T-helper 1 cell treated with Interleukin-12 subunit alpha and Interleukin-12 subunit beta and Interleukin-4 antibody, amounts not matched to agents 30 ng/mL and 1 ng/mL, for 36 hours (primary cell): ENCODE measurements at regions not wholly inside any gene's neighbourhood (a gene's known extent, or its start where the extent isn't known, plus 50 kb on each side); places are given as distances from the start of the nearest gene placed in this dataset.

ENCODE experiments used
- intact Hi-C: fragments of 100-400 bp; cut with micrococcal nuclease; formaldehyde crosslinking; loops from one replicate; pipeline ENCODE4 v1.15.1; 2024

- intact Hi-C loops = no loop called here
These were observed 162.0 kb upstream of the C21orf91 start for GRCh38 chr21:17981060-17981740.

- intact Hi-C loops = no loop called here
These were observed 160.6 kb upstream of the C21orf91 start for GRCh38 chr21:17979763-17980162.

- intact Hi-C loops = no loop called here
These were observed 159.7 kb upstream of the C21orf91 start for GRCh38 chr21:17978895-17979294.

GRCh38 chr21:17976691-17977090, 157.5 kb upstream of the C21orf91 start:
- intact Hi-C loops = no loop called here

GRCh38 chr21:17976139-17976538, 157.0 kb upstream of the C21orf91 start:
- intact Hi-C loops = no loop called here

GRCh38 chr21:17967319-17967718, 148.2 kb upstream of the C21orf91 start:
- intact Hi-C loops = no loop called here

GRCh38 chr21:17964716-17965115, 145.6 kb upstream of the C21orf91 start:
- intact Hi-C loops = no loop called here

GRCh38 chr21:17964199-17964598, 145.0 kb upstream of the C21orf91 start:
- intact Hi-C loops = no loop called here

GRCh38 chr21:17950591-17950990, 131.4 kb upstream of the C21orf91 start:
- intact Hi-C loops = no loop called here

- intact Hi-C loops = no loop called here
These were observed 130.3 kb upstream of the C21orf91 start for GRCh38 chr21:17949421-17949820.

GRCh38 chr21:17947531-17947930, 128.4 kb upstream of the C21orf91 start:
- intact Hi-C loops = no loop called here

GRCh38 chr21:17931080-17931479, 111.9 kb upstream of the C21orf91 start:
- intact Hi-C loops = no loop called here

GRCh38 chr21:17930093-17930492, 110.9 kb upstream of the C21orf91 start:
- intact Hi-C loops = no loop called here

GRCh38 chr21:17929510-17929909, 110.4 kb upstream of the C21orf91 start:
- intact Hi-C loops = no loop called here

- intact Hi-C loops = loop anchor here (1.0 kb wide), 2 partner anchors 247 to 539 kb away; no protein-coding TSS in a partner anchor
These were observed 106.7 kb upstream of the C21orf91 start for GRCh38 chr21:17925899-17926298.

- intact Hi-C loops = loop anchor here (1.0 kb wide), 2 partner anchors 246 to 538 kb away; no protein-coding TSS in a partner anchor
These were observed 105.9 kb upstream of the C21orf91 start for GRCh38 chr21:17925000-17925610.

- intact Hi-C loops = no loop called here
These were observed 102.7 kb upstream of the C21orf91 start for GRCh38 chr21:17921579-17922530.

- intact Hi-C loops = no loop called here
These were observed 96.8 kb upstream of the C21orf91 start for GRCh38 chr21:17915976-17916375.

GRCh38 chr21:17911628-17912027, 92.5 kb upstream of the C21orf91 start:
- intact Hi-C loops = no loop called here

- intact Hi-C loops = loop anchor here (1.0 to 2.0 kb wide), 4 partner anchors 84 to 293 kb away; no protein-coding TSS in a partner anchor
These were observed 84.9 kb upstream of the C21orf91 start for GRCh38 chr21:17903929-17904639.
